Osteocyte (in vitro differentiated cells): ENCODE measurements at regions not wholly inside any gene's neighbourhood (a gene's known extent, or its start where the extent isn't known, plus 50 kb on each side); places are given as distances from the start of the nearest gene placed in this dataset.

Experiments
- DNase-seq: peaks from one replicate; pipeline ENCODE4 v3.0.0; 2021; ENCODE audit warnings: mixed read lengths; ENCODE audit not compliant: unreplicated experiment; ENCODE audit errors: extremely low spot score
- H3K27ac Mint-ChIP-seq: one replicate; pipeline ENCODE4 v1.8.0; 2021; ENCODE audit warnings: mild to moderate bottlenecking, mixed read lengths; ENCODE audit not compliant: unreplicated experiment
- H3K27me3 Mint-ChIP-seq: one replicate; pipeline ENCODE4 v1.8.0; 2021; ENCODE audit warnings: mixed read lengths; ENCODE audit not compliant: unreplicated experiment
- H3K36me3 Mint-ChIP-seq: one replicate; pipeline ENCODE4 v1.8.0; 2021; ENCODE audit warnings: mixed read lengths; ENCODE audit not compliant: unreplicated experiment
- H3K4me1 Mint-ChIP-seq: one replicate; pipeline ENCODE4 v1.8.0; 2021; ENCODE audit warnings: mixed read lengths; ENCODE audit not compliant: unreplicated experiment
- H3K4me3 Mint-ChIP-seq: one replicate; pipeline ENCODE4 v1.8.0; 2021; ENCODE audit warnings: mild to moderate bottlenecking, moderate library complexity, mixed read lengths; ENCODE audit not compliant: unreplicated experiment
- H3K9me3 Mint-ChIP-seq: one replicate; pipeline ENCODE4 v1.8.0; 2021; ENCODE audit warnings: mixed read lengths; ENCODE audit not compliant: unreplicated experiment
- TF ChIP-seq, protein P1 (sequence below): fragments of 200-600 bp; sonication (generic); IDR thresholded peaks from 2 replicates; pipeline ENCODE4 v1.5.0; 2021; ENCODE audit warnings: antibody characterized with exemption, mild to moderate bottlenecking, moderate library complexity

- TF ChIP-seq, protein P1, sequence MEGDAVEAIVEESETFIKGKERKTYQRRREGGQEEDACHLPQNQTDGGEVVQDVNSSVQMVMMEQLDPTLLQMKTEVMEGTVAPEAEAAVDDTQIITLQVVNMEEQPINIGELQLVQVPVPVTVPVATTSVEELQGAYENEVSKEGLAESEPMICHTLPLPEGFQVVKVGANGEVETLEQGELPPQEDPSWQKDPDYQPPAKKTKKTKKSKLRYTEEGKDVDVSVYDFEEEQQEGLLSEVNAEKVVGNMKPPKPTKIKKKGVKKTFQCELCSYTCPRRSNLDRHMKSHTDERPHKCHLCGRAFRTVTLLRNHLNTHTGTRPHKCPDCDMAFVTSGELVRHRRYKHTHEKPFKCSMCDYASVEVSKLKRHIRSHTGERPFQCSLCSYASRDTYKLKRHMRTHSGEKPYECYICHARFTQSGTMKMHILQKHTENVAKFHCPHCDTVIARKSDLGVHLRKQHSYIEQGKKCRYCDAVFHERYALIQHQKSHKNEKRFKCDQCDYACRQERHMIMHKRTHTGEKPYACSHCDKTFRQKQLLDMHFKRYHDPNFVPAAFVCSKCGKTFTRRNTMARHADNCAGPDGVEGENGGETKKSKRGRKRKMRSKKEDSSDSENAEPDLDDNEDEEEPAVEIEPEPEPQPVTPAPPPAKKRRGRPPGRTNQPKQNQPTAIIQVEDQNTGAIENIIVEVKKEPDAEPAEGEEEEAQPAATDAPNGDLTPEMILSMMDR = no peak
- H3K4me1 Mint-ChIP-seq = no peaks in the 10 kb centered on the region
- DNase-seq = no peak
- no peaks in the 10 kb centered on the region for H3K36me3 Mint-ChIP-seq
- no peak overlapping the region for H3K27ac Mint-ChIP-seq
- no peaks in the 10 kb centered on the region for H3K27me3 Mint-ChIP-seq
- no peaks in the 10 kb centered on the region for H3K9me3 Mint-ChIP-seq
- H3K4me3 Mint-ChIP-seq = no peak overlapping the region
Measured at GRCh38 chr15:53454843-53455721, 304.4 kb downstream of the WDR72 start.

GRCh38 chr15:53454535-53454842 is 305.0 kb downstream of the WDR72 start:
- H3K36me3 Mint-ChIP-seq = no peaks in the 10 kb centered on the region
- no peaks in the 10 kb centered on the region for H3K27me3 Mint-ChIP-seq
- no peak overlapping the region for H3K27ac Mint-ChIP-seq
- H3K9me3 Mint-ChIP-seq = no peaks in the 10 kb centered on the region
- TF ChIP-seq, protein P1 = no peak
- H3K4me3 Mint-ChIP-seq = no peak overlapping the region
- H3K4me1 Mint-ChIP-seq = no peaks in the 10 kb centered on the region
- no peak for DNase-seq

DNA sequence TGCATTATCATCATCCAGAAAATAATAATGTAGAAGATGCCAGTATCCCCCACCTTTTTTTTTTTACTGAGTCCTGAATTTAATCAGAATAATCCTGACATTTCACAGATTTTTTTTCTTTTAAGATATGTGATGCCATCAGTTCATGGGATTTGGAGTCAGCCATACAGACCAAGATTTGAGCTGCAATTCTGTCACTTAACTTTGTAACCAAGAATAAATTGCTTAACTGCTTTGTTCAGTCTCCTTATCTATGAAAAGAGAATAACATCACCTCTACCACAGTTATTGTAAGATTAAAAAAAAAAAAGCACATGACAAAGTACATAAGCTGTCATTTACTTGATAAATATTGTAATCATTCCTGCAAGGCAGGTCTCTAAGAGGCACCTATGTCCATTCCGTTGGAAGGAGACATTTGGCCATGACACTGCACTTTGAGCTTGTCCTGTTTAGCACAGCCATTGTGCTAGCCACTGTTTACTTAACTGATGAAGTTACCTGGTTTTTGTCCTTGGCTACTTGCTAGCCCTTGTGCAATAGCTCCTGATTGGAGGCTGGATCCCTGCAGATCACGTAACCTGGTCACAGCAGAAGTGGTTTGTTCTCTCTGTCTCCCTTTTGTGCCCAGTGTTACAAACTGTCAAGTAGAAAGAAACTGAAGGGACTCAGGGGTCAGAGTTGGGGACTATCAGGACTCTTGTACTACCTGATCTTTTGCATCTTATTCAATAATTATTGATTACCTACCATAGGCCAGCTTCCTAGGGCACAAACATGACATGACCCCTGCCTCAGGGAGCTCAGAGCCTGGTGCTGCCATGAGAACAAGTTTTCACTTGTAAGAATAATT is 306.0 kb downstream of the WDR72 start:
- Mint-ChIP-seq H3K36me3 (no peaks in the 10 kb centered on the region), H3K9me3 (no peaks in the 10 kb centered on the region), H3K27ac (no peak overlapping the region), H3K27me3 (no peaks in the 10 kb centered on the region), H3K4me1 (no peaks in the 10 kb centered on the region), H3K4me3 (no peak overlapping the region)
- DNase-seq = no peak
- TF ChIP-seq, protein P1 = no peak

GRCh38 chr15:53448232-53449015 is 311.0 kb downstream of the WDR72 start:
- H3K4me3 Mint-ChIP-seq = no peak overlapping the region
- no peaks in the 10 kb centered on the region for H3K36me3 Mint-ChIP-seq
- no peak for DNase-seq
- no peaks in the 10 kb centered on the region for H3K4me1 Mint-ChIP-seq
- no peaks in the 10 kb centered on the region for H3K27me3 Mint-ChIP-seq
- H3K9me3 Mint-ChIP-seq = no peaks in the 10 kb centered on the region
- H3K27ac Mint-ChIP-seq = no peak overlapping the region
- TF ChIP-seq, protein P1 = no peak
